Pulmonary artery endothelial cell (primary cell): ENCODE measurements at regions not wholly inside any gene's neighbourhood (a gene's known extent, or its start where the extent isn't known, plus 50 kb on each side); places are given as distances from the start of the nearest gene placed in this dataset.
"Not testable (repeated sequence)": the region's sequence is repeated elsewhere in the genome, so short reads cannot be mapped to it uniquely, and the experiment has no call there.

Source experiments
- DNase-seq: peaks from one replicate; pipeline ENCODE4 v3.0.0-alpha.2; 2011; ENCODE audit warnings: low read depth, low spot score

DNA sequence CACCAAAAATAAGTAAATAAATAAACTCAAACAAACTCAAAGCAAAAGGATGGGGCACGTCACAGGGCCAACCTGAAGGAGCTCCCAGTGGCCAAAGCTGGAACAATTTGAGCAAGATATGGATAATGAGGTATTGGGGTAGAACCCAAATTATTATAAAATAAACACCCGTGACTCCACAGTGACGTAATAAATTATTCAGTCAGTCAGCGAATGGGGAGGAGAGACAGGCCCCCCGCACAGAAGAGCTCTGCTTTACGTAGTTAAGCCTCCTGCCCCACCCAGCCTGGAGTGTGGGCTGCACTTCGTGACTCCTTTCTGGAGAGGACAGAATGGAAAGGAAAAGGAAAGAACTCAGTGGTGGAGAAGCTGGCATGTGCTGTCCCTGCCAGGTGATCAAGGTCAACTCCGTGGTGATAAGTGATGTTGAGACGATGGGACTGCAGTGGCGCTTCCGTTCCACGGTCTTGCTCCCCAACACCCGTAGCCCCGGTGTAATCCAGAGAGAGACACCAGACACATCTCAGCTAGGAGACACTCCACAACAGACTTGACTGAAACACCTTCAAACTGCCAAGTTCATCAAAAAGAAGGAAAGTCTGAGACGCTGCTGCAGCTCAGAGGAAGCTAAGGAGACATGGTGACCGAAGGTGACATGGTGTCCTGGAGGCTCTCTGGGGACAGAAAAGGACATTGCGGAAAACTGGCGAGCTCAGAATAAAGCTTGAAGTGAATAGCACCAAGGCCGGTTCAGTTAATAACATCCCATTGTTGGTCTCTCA, 83.3 kb upstream of the COL5A1 start:
- no peak for DNase-seq

DNA sequence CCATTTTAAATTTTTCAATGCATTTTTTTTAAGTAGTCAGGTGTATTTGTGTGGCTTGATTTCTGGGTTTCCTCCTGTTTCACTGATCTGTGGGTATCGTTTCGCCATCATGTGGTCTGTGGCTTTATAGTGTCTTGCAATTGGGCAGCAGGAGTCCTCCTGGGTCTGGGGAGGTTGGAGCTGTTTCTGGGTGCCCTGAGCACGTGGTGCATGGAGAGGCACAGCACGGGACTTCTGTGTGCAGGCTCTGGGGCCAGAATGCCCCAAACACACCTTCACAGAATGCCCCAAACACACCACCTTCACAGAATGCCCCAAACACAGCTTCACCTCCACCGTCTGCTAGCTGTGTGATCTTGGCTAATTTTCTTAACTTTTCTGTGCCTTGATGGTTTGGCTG, 82.6 kb upstream of the COL5A1 start:
- DNase-seq, result no peak

DNA sequence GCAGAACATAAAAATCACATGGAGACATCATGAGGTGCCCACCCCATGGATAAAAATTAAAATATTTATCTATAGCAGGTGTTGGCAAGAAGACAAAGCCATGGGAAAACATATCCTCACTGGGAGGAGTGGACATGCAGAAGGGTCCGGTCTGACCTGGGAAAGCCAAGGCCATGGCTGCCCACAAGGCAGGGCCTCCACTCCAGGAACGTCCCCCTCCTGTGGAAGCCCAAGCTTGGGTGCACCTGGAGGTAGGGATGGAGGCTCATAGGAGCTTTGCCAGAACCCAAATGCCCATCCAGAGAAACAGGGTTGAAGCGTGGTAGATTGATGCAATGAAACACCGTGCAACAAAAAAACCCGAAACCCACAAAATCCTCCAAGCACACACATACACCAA, 81.4 kb upstream of the COL5A1 start:
- DNase-seq, result no peak

DNA sequence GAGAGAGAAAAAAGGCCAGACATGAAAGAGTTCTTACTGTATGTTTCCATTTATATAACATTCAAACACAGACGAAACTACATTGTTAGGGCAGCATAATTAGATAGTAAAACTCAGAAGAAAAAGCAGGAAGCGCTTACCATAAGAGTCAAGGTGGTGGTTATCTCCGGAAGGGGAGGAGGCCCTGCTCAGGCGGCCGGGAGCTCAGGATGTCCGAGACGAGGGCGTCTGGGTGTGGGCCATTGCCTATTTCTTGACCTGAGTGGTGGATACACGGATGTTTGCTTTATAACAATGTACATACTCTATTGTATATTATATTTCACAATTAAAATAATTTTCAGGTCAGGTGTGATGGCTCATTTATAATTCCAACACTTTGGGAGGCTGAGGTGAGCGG, 80.9 kb upstream of the COL5A1 start:
- no peak for DNase-seq

DNA sequence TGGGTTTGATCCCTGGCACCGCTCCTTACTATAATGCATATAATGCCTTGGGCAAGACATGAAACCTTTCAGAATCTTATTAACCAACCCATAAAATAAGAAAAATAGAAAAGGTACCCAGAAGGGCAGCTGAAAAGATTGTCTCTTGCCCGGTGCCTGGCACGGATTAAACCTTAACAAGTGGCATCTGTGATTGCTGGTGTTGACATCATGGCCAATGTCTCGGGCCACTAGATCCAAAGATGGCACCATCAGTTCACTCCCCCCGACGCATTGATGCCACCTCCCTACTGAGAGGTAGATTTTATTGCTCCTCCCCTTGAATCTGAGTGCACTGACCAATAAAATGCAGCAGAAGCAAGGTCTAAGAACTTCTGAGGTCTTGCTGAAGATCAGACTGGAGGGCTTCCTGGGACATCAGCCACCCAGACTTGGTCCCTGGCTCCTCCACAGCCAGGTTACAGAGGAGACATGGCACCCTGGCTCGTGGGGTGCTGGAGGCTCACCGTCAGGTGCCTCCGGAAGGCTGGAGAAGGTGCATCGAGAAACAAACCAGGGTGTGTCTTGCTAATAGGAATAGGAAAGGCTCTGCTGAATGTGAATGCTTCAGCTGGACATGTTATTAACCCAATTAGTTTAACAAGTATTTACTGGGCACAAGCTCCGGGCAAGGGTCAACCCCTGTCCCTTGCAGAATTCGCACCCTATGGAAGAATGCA, 80.0 kb upstream of the COL5A1 start:
- DNase-seq, result no peak

- DNase-seq, result no peak
These were observed 79.3 kb upstream of the COL5A1 start for GRCh38 chr9:134562146-134562849.

- DNase-seq, result no peak
These were observed 78.2 kb upstream of the COL5A1 start for GRCh38 chr9:134563397-134563796.

- DNase-seq, result no peak
These were observed 77.0 kb upstream of the COL5A1 start for GRCh38 chr9:134564431-134565170.

- DNase-seq, result no peak
These were observed 76.2 kb upstream of the COL5A1 start for GRCh38 chr9:134565316-134565915.

- no peak for DNase-seq
These were observed 75.3 kb upstream of the COL5A1 start for GRCh38 chr9:134566196-134566847.

- DNase-seq, result no peak
These were observed 74.7 kb upstream of the COL5A1 start for GRCh38 chr9:134566936-134567335.

DNA sequence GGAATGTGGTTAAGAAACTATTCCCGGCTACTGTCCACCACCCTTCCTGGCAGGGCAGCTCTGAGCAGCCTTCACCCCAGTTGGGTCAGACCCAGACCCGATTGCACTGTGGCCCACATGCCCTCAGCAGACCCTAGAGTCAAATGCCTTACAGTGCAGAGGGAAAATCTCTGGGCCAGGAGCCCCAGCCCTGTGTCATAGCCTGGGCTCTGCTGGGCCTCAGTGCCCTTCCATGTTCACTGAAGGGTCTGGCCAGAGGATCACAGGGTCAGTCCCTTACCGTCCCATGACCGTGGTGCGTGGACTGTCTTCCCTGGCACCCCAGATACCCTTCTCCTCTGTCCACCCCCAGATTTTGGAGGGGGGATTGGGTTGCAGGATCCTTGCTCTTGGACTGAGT, 73.5 kb upstream of the COL5A1 start:
- DNase-seq, result no peak

DNA sequence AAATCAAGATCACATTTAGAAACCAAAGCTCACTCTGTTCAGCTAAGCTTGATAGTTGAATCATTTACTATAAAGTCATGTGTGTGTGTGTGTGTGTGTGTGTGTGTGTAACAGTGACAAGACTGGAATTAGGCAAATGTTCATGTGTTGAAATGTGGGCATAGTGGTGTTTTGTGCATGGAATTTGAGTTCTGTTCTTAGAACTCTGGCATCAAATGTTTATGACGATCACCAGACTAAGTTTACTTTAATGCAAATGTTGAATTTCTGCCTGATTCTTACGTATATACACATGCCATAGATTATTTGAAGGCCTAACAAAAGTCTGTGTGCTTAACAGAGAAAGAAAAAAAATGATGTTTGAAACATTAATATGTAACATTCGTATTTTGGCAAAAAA, 72.8 kb upstream of the COL5A1 start:
- no peak for DNase-seq

DNA sequence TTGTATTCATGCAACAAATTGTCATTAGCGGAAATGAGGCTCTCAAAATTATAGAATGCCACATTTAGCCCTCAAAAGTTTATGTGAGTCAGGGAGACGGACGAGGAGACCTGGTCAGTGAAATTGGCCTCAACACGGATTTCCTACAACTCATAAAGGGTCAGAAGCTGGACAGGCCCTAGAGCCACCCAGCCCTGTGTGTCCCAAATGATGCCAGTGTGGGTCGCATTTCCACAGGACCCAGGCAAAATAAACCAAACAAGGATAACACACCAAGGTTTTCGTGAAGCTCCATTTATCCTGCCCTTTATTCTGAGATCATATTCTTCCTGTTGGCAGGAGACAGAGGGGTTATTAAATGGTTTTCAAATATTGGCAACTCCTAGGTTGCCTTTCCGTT, 72.0 kb upstream of the COL5A1 start:
- DNase-seq, result no peak

- no peak for DNase-seq
These were observed 71.4 kb upstream of the COL5A1 start for GRCh38 chr9:134570151-134570621.

- DNase-seq, result no peak
These were observed 70.8 kb upstream of the COL5A1 start for GRCh38 chr9:134570711-134571325.

DNA sequence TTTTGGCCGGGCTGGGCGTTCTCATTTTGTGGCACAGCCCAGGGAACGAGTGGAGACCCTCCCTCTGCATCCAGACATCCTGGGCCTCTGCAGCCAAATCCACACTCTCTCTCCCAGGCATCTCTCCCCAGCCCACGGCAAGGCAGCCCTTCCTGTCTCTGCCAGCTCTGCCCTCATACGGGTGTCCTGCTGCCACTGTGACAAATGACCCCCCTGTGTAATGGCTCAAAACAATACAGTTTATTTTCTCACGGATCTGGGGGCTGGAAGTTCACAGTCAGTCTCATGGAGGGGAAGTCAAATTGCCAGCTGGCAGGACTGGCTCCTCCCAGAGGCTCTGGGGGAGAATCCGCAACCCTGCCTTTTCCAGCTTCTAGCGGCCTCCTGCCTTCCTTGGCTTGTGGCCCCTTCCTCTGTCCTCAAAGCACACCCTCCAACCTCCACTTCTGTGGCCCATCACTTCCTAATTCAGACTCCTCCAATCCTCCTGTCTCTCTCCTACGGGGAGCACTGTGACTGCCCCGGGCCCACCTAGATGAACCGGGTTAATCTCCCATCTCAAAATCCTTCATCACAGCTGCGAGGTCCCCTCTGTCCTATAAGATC, 70.2 kb upstream of the COL5A1 start:
- DNase-seq, result no peak

DNA sequence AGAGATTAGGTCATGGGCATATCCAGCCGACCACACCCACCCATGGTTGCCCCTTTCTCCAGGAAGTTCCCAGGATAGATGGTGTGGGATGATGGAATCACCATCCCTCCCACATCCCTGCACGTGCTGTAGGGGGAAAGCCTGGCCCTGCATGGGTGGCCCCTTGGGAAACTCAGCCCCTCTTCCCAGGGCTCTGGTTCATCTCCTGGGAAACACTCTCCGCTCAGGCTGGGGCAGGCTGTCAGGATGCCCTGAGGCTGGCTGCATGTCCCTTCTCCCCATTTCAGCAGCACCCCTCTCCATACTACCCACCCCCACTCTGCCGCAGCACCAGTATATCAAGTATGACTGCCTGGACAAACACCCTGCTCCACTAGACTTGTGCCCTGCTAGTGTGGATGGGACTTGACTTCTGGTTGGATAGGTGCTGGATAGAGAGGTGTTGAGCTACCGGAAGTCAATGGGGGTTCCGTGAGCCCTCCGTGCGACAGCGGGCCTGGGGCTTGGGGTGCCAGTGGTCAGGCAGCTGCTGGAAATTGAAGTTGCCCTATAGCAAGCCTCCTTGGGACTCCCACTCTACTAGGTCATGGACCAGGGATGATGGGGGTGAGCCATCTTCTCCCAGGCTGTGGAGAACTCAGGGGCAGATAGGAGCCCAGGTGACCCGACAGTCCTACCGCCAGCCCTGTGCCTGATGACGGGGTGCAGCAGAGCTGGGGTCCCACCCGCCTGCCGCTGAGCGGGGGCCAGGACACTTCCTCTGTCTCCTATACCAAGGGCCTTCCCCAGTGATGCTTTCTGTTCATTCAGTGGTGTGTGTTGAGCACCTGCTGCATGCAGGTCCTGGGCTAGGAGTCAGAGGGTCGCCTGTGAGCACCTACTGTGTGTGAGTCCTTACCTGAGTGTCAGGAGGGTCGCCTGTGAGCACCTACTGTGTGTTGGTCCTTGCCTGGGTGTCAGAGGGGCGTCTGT, 69.4 kb upstream of the COL5A1 start:
- no peak for DNase-seq

- not testable (repeated sequence) for DNase-seq
These were observed 66.9 kb upstream of the COL5A1 start for GRCh38 chr9:134574686-134575085.
